A673 (cell line): ENCODE measurements at regions not wholly inside any gene's neighbourhood (a gene's known extent, or its start where the extent isn't known, plus 50 kb on each side); places are given as distances from the start of the nearest gene placed in this dataset.

Experiments
- BruUV-seq: library from RNA; stranded (reverse); fragments of 400-500 nt; replicated peaks from 2 replicates; lab custom pipeline; 2021; lab: Mats Ljungman, UMichigan
- CTCF ChIA-PET: fragments of 300-600 bp; sonication (Branson Sonifier 250); formaldehyde crosslinking; loops from one replicate; lab custom pipeline; 2022; ENCODE audit warnings: antibody characterized with exemption; lab: Charles Lee
- POLR2A ChIA-PET: fragments of 300-600 bp; sonication (Branson Sonifier 250); formaldehyde crosslinking; loops from one replicate; lab custom pipeline; 2022; ENCODE audit warnings: antibody characterized with exemption; ENCODE audit not compliant: low non-redundant PET; lab: Charles Lee
- DNase-seq: peaks from one replicate; pipeline ENCODE4 v3.0.0-alpha.2; 2015; ENCODE audit warnings: low spot score
- H3K27ac ChIP-seq: fragments of 200-600 bp; sonication (generic); 2 replicates; pipeline ENCODE4 v1.5.1; 2016; ENCODE audit warnings: mixed run types, low read depth, mild to moderate bottlenecking, mixed read lengths, antibody characterized with exemption, low read length; ENCODE audit not compliant: poor library complexity, severe bottlenecking
- H3K27me3 ChIP-seq: fragments of 200-600 bp; sonication (generic); replicated peaks from 2 replicates; pipeline ENCODE4 v1.6.1; 2017; ENCODE audit warnings: mixed run types, low read depth, mild to moderate bottlenecking, mixed read lengths, antibody characterized with exemption, low read length; ENCODE audit not compliant: insufficient read depth, poor library complexity
- H3K36me3 ChIP-seq: fragments of 200-600 bp; sonication (generic); 2 replicates; pipeline ENCODE4 v1.6.1; 2016; ENCODE audit warnings: mixed run types, mild to moderate bottlenecking, mixed read lengths, antibody characterized with exemption, low read length; ENCODE audit not compliant: insufficient read depth, poor library complexity, severe bottlenecking
- H3K4me1 ChIP-seq: fragments of 200-600 bp; sonication (generic); 2 replicates; pipeline ENCODE4 v1.6.1; 2017; ENCODE audit warnings: mixed run types, mild to moderate bottlenecking, mixed read lengths, antibody characterized with exemption, low read length; ENCODE audit not compliant: insufficient read depth, poor library complexity, severe bottlenecking
- H3K4me3 ChIP-seq: fragments of 200-600 bp; sonication (generic); 2 replicates; pipeline ENCODE4 v1.5.1; 2016; ENCODE audit warnings: low read depth, mixed run types, mild to moderate bottlenecking, mixed read lengths, low read length; ENCODE audit not compliant: poor library complexity, severe bottlenecking
- H3K9me3 ChIP-seq: fragments of 200-600 bp; sonication (generic); 2 replicates; pipeline ENCODE4 v1.6.1; 2016; ENCODE audit warnings: mixed run types, low read depth, mild to moderate bottlenecking, mixed read lengths, antibody characterized with exemption, low read length; ENCODE audit not compliant: poor library complexity, severe bottlenecking
- CTCF ChIP-seq: fragments of 300-800, 200-600 bp; sonication (generic); conservative IDR thresholded peaks from 2 replicates; pipeline ENCODE4 v1.5.1; 2017; ENCODE audit warnings: low read depth, mild to moderate bottlenecking, antibody characterized with exemption, low read length, moderate library complexity, mixed read lengths
- EZH2 ChIP-seq: fragments of 200-600 bp; sonication (generic); IDR thresholded peaks from 2 replicates; pipeline ENCODE4 v1.6.1; 2017; ENCODE audit warnings: borderline replicate concordance, low read depth, mild to moderate bottlenecking, mixed read lengths, antibody characterized with exemption, low read length; ENCODE audit not compliant: poor library complexity, severe bottlenecking
- intact Hi-C: fragments of 100-400 bp; cut with micrococcal nuclease; formaldehyde crosslinking; loops from one replicate; pipeline ENCODE4 v1.10.0; 2022; ENCODE audit not compliant: unreplicated experiment

DNA sequence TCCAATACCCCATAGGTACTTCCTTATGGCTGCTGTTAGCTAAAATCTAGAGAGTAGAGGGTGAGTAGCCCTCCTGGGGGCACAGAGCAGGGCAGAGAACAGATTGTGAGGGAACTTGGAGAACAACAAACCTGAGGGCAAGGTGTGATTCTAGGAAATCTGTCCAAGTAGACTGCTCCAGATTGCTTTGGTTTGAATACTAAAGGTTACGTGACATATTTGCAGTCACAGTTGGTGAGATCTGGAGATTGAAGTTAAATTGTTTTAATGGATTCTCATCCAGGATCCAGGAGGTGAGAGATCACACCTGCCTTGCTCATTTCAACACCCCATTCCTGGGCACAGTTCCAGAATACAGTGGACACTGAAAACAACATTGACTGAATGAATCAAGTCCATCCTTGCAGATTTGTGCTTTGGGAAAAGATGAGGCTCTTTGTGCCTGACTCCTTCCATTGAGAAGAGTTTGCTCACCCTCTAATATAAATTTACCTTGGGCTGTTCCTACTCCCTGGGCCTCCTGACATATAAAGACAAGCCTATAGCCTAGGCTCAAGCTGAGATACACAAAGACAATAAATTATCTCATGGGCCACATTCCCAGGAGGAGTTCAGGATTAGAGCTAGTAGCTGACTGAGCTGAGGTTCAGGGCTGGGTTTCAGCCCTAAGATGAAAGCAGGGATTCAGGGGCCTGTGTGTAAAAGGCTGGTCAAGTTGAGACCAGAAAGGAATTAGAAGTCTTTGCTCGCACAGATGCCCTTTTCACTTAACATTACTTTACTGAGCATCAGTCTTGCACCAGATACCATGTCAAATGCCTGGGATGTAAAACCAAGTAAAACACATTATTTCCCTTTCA lies 400.9 kb upstream of the MCTP2 start:
- intact Hi-C loops, result no loop called here
- BruUV-seq, result no TSS peak

GRCh38 chr15:93829115-93829870 lies 402.1 kb upstream of the MCTP2 start:
- H3K4me3 ChIP-seq, result no peak overlapping the region
- H3K9me3 ChIP-seq, result no peaks in the 10 kb centered on the region
- no peaks in the 10 kb centered on the region for H3K27me3 ChIP-seq
- intact Hi-C loops, result loop anchor here (10.0 kb wide), 1 partner anchor 296 kb away; no protein-coding TSS in a partner anchor
- CTCF ChIA-PET, result interaction anchor here (1.0 kb wide), 1 partner anchor 291 kb away, joined by 5 read pairs; no protein-coding TSS in a partner anchor
- TF ChIP-seq EZH2 (no peak), CTCF (no peak)
- H3K36me3 ChIP-seq, result no peaks in the 10 kb centered on the region
- BruUV-seq, result no TSS peak
- peaks cover 7% of the 10 kb centered on the region for H3K4me1 ChIP-seq
- H3K27ac ChIP-seq, result peak overlapping the region; percentile 48
- POLR2A ChIA-PET, result no interaction called here
- DNase-seq, result peak; percentile 93

More for the DNA sequence above, 400.9 kb upstream of the MCTP2 start:
- CTCF ChIA-PET, result interaction anchor here (1.0 kb wide), 1 partner anchor 290 kb away, joined by 5 read pairs; no protein-coding TSS in a partner anchor
- Histone ChIP-seq H3K4me3 (no peak overlapping the region), H3K27ac (peak overlapping the region; percentile 48), H3K4me1 (peaks cover 7% of the 10 kb centered on the region), H3K27me3 (no peaks in the 10 kb centered on the region), H3K9me3 (no peaks in the 10 kb centered on the region), H3K36me3 (no peaks in the 10 kb centered on the region)
- peak; percentile 24 for DNase-seq
- TF ChIP-seq EZH2, result no peak
- TF ChIP-seq CTCF, result no peak
- POLR2A ChIA-PET, result no interaction called here

GRCh38 chr15:93826790-93827189 lies 404.6 kb upstream of the MCTP2 start:
- no peaks in the 10 kb centered on the region for H3K9me3 ChIP-seq
- H3K27me3 ChIP-seq, result no peaks in the 10 kb centered on the region
- H3K4me1 ChIP-seq, result peaks cover 7% of the 10 kb centered on the region
- intact Hi-C loops, result loop anchor here (10.0 kb wide), 1 partner anchor 298 kb away; no protein-coding TSS in a partner anchor
- H3K36me3 ChIP-seq, result no peaks in the 10 kb centered on the region
- DNase-seq, result no peak
- CTCF ChIA-PET, result no interaction called here
- TF ChIP-seq CTCF (no peak), EZH2 (no peak)
- POLR2A ChIA-PET, result no interaction called here
- no peak overlapping the region for H3K4me3 ChIP-seq
- BruUV-seq, result no TSS peak
- no peak overlapping the region for H3K27ac ChIP-seq
